ENCODE measurements at regions not wholly inside any gene's neighbourhood (a gene's known extent, or its start where the extent isn't known, plus 50 kb on each side); places are given as distances from the start of the nearest gene placed in this dataset.

DNA sequence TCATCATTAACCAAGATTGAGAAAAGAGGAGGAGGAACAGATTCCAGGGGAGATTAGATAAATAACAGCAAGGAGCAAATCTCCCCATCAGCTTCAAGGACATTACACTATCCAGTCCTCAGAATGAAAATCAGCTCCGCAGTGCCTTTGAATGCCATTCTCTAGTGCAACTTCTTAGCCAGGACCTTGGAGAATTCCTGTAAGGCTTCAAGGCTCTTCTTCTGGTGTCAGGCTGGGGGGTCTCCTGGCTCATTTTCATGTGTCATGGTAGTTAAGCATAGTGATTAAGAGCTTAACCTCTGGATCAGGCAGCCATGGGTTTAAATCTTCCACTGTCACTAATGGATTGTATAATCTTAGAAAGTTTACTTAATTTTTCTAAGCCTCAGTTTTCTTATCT, 137.3 kb upstream of the CCL2 start:
- TF ChIP-seq CTCF (IDR thresholded peaks at IDR 0.05) (no peak), POLR2A (IDR thresholded peaks at IDR 0.05) (no peak)

Data from esophagus squamous epithelium (tissue), 4 donors.